ENCODE measurements at regions not wholly inside any gene's neighbourhood (a gene's known extent, or its start where the extent isn't known, plus 50 kb on each side); places are given as distances from the start of the nearest gene placed in this dataset.

- no peak for DNase-seq
Observed at GRCh38 chr5:82417776-82418607, 139.8 kb upstream of the RPS23 start.

DNA sequence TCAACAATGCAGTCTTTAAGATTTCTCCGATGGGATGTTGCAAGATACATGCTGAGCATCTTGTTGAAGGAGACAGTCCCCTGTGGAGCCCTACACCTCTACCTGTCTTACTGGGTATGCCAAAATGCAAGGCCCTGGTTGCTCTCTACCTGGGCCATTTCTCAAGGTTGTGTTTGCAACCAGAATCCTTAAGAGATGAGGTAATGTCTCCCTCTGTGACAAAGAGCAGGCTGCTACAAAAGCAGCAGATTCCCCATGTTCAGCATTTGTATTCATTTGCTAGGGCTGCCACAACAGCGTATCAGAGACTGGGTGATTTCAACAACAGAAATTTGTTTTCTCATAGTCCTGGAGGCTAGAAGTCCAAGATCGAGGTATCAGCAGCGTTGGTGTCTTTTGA lies 138.4 kb upstream of the RPS23 start:
- DNase-seq, result no peak

GRCh38 chr5:82414041-82414388 lies 135.9 kb upstream of the RPS23 start:
- DNase-seq, result no peak

DNA sequence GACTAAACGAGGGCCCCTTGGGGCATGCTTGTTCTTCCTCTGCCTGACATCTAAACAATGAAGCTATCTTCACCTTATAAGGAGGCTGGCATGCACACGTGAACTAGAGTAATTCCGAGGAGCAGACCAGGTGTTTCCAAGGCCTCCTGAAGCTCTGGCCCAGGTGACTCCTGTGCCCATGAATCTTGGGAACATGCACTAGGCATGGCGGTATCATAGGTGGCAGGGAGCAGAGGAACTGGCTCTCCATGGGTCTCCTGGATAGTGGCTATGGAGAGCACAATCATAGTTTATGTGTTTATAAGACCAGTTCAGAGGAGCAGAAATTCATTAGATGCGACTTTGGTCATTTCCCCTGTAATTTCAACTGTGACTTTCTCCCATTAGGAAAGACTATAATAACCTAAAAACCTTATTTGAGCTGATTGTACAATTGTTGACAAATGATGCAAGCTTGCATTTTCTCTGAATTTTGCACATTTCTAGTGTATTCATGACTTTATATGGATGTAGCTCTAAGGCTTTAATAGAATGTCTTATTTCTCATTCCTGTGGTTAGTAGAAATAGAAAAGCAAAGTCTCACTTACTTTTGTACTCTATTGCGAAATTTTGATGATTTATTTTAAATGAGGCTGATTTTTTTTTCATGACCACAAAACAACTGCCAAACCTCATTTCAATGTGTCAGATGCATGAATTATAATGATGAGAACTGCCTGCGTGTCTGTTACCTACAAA lies 135.3 kb upstream of the RPS23 start:
- no peak for DNase-seq

- DNase-seq, result no peak
Observed at GRCh38 chr5:82408033-82408432, 129.9 kb upstream of the RPS23 start.

GRCh38 chr5:82406205-82406773 lies 128.1 kb upstream of the RPS23 start:
- no peak for DNase-seq

- DNase-seq, result no peak
Observed at GRCh38 chr5:82405618-82406204, 127.6 kb upstream of the RPS23 start.

- DNase-seq, result no peak
Observed at GRCh38 chr5:82405161-82405560, 127.0 kb upstream of the RPS23 start.

GRCh38 chr5:82404382-82404945 lies 126.3 kb upstream of the RPS23 start:
- no peak for DNase-seq

DNA sequence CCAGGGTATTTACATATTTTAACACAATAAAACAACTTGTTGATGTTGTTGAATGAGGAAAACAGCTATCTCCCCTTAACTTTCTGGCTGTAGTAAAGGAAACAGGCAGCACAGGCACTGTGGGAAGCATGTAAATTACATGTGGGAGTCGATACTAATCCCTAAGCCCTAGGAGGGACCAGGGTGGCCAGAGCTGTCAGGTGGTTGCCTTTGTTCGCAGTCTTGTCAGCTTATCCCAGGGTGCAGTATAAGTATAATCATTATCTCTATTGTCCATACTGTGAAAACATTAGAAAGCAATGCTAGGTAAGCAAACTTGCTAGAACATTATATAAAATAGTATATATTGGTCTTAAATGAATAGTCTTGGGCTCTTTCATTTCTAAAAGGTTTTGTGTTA lies 125.6 kb upstream of the RPS23 start:
- DNase-seq, result no peak

DNA sequence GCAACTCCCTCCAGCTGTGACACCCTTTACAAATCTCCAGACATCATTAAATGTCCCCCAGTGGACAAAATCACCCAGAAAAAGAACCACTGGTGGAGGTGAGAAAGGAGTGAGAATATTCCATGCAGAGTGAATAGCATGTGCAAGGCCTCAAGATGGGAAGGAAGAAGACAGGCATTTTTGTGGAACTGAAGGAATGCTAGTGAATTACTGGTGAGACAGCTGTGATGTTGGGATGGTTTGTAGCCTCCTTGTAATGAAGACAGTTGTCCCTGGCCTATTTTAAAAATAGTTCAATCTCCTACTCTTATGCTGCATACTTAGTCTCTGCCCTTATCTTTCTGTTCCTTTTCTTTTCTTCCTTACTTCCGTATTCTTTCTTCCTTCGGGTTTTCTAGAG lies 124.9 kb upstream of the RPS23 start:
- no peak for DNase-seq

DNA sequence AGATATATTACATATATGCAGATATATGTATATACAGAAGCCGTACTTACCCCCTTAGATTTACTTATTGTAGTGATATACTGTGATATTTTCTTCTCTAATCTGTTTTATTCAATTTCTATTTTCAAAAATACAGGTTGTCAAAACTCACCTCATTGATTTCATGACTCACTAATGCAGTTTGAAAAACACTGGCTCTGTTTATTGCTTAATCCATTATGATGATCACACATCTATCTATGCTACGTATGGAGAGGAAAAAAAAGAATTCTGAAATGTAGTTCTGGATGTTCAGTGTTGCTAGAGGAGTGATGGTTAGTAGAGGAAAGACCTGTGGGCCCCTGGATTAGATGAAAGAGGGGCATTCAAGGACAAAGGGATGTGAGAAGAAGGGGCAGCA lies 121.0 kb upstream of the RPS23 start:
- no peak for DNase-seq

DNA sequence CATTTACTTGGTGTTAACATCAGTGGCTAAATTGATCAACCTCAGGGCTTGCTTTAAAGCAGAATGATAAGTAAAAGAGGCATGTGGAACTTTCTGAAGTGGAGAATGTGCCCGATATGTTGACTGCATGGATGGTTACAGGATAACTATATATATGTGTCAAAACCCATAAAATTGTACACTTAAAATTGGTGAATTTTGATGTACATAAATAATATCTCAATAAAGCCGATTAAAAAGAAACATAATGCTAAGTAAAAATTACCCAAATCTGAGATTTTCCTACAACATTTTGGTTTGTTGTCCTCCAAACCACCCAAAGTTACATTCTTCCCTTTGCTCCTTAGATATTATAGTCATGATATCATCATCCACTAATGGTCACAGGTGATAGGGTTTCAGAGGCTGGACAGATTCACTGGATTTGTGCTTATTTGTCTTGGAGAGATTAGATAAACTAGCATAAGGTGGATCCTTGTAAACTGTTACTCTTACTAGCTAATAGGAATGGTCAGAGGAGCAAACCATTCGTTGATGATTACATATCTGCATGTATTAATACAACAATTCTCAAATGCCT lies 119.7 kb upstream of the RPS23 start:
- no peak for DNase-seq

DNA sequence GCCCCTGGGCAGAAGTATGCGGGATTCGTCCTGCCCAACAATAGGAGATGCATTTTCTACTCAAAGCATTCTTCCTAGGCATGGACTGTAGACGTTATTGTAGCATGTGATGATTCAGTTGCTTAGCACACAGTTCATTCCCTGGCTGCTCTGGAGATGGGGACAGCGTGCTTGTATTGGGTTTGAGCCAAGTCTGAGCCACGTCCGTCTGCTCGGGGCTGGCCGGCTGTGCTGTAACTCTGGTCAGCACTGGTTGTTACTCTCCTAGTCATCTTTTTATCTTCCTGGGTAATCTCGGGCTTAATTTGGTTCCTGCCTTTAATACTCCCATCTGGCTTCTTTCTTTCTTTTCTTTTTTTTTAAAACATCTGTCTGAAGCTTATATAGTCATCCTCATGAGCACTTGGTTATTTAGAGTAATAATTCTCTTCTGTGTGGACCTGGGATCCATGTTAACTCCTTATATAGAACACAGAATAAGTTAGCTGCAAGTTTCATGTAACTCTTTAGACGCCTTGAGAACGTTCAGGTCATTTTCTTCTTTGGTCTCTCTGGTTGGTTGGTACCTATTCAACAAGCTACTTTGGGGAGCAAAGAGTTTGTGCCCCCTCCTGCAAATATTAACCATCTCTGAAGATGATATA lies 118.8 kb upstream of the RPS23 start:
- DNase-seq, result no peak

GRCh38 chr5:82396396-82396795 lies 118.2 kb upstream of the RPS23 start:
- DNase-seq, result no peak

GRCh38 chr5:82393951-82394350 lies 115.8 kb upstream of the RPS23 start:
- no peak for DNase-seq

GRCh38 chr5:82390088-82390487 lies 111.9 kb upstream of the RPS23 start:
- DNase-seq, result no peak

DNA sequence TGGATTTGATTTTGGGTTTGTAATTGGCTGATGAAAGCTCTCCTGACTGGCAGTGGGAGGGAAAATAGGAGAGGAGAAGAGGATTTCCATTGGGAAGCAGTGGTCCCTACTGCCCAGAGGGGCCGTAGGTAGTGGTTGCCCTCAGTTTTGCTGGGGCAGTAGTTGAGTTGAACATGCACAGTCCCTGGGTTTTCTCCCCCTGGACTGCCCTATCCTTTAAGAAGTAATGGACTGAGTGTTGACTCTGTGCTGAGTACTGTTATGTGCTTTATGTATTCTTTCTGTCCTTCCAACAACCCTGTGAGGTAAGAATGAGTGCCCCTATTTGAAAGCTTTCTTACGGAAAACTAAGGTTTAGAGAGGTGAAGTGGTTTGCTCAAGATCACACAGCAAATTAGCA lies 111.2 kb upstream of the RPS23 start:
- no peak for DNase-seq

DNA sequence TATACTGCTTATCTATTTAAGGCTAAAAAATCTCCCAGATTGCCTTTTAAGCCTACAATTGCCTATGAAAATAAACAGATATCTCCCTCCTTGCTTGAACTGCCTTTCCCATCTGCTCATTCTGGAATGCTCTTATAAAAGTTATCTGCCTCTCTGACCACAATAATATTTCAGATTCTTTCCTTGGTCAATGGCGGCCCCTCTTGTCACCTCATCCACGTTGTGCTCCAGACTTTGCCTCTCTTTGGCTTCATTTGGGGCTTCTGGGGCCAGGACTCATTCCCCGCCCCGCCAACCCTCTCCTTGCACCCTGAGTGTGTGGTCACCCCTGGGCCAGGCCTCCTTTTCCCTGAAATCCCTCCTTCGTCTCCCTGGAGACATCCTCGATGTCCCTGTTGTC lies 110.0 kb upstream of the RPS23 start:
- DNase-seq, result no peak

DNA sequence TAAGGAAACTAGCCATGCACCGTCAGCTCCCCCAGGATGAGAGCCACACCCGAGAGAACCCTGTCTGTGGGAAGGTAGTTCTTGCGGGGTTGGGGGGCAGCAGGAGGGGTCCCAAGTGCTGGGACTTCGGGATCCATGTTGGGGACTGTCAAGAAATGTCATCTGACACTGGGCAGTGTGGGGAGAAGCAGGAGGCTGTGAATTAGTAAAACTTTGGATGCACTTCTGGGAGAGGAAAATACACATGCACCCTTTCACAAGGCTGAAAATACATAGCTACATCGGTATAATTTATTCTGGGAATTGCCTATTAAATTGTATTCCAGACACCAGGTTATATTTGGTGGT lies 109.6 kb upstream of the RPS23 start:
- no peak for DNase-seq

DNA sequence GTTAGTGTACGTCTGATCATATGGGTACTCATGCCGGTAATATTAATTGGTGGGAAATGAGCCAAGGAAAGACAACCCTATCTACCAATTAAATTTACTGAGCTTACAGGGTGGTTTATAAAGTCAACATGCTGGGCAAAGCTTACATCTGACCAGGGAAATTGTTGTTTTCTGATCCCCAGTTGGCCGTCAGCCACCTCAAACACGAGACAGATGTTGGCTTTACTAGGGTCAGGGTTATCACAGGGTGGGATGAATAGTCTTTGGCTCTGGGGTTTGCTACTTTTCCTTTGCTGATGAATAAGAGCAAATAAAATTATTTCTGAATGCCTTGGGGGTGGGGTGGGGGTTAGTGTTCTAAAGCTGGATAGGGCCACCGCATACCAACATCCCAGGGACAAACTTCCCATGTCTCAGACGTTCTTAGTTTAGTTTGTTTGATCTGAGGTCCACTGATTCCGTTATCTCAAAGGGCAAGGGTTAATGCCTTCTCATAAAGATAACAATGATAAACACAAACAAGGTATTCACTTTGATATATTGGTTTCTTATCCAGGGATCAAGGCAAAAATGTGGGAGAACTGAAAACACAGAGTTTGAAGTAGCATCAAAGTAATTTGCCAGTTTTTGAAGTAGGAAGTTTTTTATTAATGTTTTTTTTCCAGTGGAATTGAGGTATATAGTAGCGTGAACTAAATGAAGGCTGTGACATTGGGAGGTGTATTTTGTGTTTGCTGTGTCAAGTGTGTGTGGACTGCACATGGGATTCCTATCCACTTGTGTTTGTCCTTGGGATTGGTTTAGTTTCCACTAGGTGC lies 109.1 kb upstream of the RPS23 start:
- DNase-seq, result no peak

DNA sequence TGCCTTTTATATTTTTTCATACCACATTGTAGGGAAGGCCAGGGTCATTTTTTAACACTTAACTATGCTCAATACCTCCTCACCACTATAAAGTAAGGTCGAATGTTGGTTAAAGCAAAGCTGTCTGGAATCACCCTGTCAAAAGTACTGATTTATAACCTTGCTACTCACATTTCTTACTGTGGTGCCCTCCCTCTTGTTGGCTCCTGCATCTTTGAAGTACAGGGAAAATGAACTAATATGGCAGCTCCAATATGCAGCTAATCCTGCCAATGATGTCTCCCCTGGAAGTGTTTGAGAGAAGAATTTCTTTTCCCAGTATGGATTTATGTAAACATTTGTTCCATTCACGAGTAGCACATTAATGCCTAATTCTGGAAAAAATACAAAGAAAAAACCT lies 108.4 kb upstream of the RPS23 start:
- no peak for DNase-seq

Measured in stimulated activated CD4-positive, alpha-beta T cell treated with anti-CD3 and anti-CD28 coated beads, Interleukin-1b, Interleukin-23, amount 100 ng/mL, for 48 hours (primary cell).